Caco-2 (cell line): ENCODE measurements at regions not wholly inside any gene's neighbourhood (a gene's known extent, or its start where the extent isn't known, plus 50 kb on each side); places are given as distances from the start of the nearest gene placed in this dataset.

Experiments
- BruUV-seq: library from RNA; stranded (reverse); fragments of 400-500 nt; replicated peaks from 2 replicates; lab custom pipeline; 2021; lab: Mats Ljungman, UMichigan
- CTCF ChIA-PET: fragments of 300-600 bp; sonication (Branson Sonifier 250); formaldehyde crosslinking; loops from one replicate; lab custom pipeline; 2022; ENCODE audit warnings: antibody characterized with exemption; lab: Charles Lee
- POLR2A ChIA-PET: fragments of 300-600 bp; sonication (Branson Sonifier 250); formaldehyde crosslinking; loops from one replicate; lab custom pipeline; 2022; ENCODE audit warnings: antibody characterized with exemption; lab: Charles Lee
- DNase-seq, 2 experiments: peaks; one replicate each; pipeline versions ENCODE4 v3.0.0 to v3.0.0-alpha.2; 2020 to 2022
- H3K27me3 ChIP-seq: replicated peaks from 2 replicates; pipeline ENCODE4 v1.6.0; 2011; ENCODE audit warnings: low read length; ENCODE audit not compliant: control insufficient read depth, insufficient read depth
- H3K36me3 ChIP-seq: 2 replicates; pipeline ENCODE4 v1.5.1; 2011; ENCODE audit warnings: low read length; ENCODE audit not compliant: control insufficient read depth, insufficient read depth
- H3K4me1 ChIP-seq: fragments of 250-450 bp; sonication (Bioruptor Pico); 2 replicates; pipeline ENCODE4 v1.5.1; 2020; ENCODE audit warnings: mild to moderate bottlenecking
- H3K4me3 ChIP-seq: 2 replicates; pipeline ENCODE4 v1.5.1; 2011; ENCODE audit warnings: low read depth, mild to moderate bottlenecking, control low read depth, low read length
- H3K9me3 ChIP-seq: fragments of 250-450 bp; sonication (Bioruptor Pico); 2 replicates; pipeline ENCODE4 v1.5.1; 2020; ENCODE audit warnings: mild to moderate bottlenecking, moderate library complexity
- H3K27ac Mint-ChIP-seq: one replicate; pipeline ENCODE4 v1.8.0; 2022; ENCODE audit warnings: mixed read lengths; ENCODE audit not compliant: unreplicated experiment
- H3K27me3 Mint-ChIP-seq: one replicate; pipeline ENCODE4 v1.8.0; 2022; ENCODE audit warnings: mixed read lengths; ENCODE audit not compliant: insufficient read depth, unreplicated experiment
- H3K36me3 Mint-ChIP-seq: one replicate; pipeline ENCODE4 v1.8.0; 2022; ENCODE audit warnings: mild to moderate bottlenecking, mixed read lengths; ENCODE audit not compliant: insufficient read depth, unreplicated experiment
- H3K4me1 Mint-ChIP-seq: one replicate; pipeline ENCODE4 v1.8.0; 2022; ENCODE audit warnings: low read depth, mixed read lengths; ENCODE audit not compliant: unreplicated experiment
- H3K4me3 Mint-ChIP-seq: one replicate; pipeline ENCODE4 v1.8.0; 2022; ENCODE audit warnings: mild to moderate bottlenecking, moderate library complexity, mixed read lengths; ENCODE audit not compliant: unreplicated experiment
- H3K9me3 Mint-ChIP-seq: one replicate; pipeline ENCODE4 v1.8.0; 2022; ENCODE audit warnings: mixed read lengths; ENCODE audit not compliant: unreplicated experiment
- intact Hi-C: fragments of 100-400 bp; cut with micrococcal nuclease; formaldehyde crosslinking; loops from one replicate; pipeline ENCODE4 v1.10.0; 2022; ENCODE audit not compliant: unreplicated experiment
- TF ChIP-seq, protein P1 (sequence below), 2 experiments: fragments of 200-600 bp in 1 of 2; IDR thresholded peaks; 1 replicate in 1 of 2; 2 replicates in 1 of 2; pipeline versions ENCODE4 v1.5.1 to v1.8.0; 2011 to 2022; ENCODE audit warnings: antibody characterized with exemption in 1 of 2, control low read depth in 1 of 2, inconsistent platforms in 1 of 2, low read depth in 1 of 2, low read length in 1 of 2, mild to moderate bottlenecking in 1 of 2, moderate library complexity in 1 of 2; ENCODE audit not compliant: insufficient read depth in 1 of 2, severe bottlenecking in 1 of 2, unreplicated experiment in 1 of 2

DNA sequence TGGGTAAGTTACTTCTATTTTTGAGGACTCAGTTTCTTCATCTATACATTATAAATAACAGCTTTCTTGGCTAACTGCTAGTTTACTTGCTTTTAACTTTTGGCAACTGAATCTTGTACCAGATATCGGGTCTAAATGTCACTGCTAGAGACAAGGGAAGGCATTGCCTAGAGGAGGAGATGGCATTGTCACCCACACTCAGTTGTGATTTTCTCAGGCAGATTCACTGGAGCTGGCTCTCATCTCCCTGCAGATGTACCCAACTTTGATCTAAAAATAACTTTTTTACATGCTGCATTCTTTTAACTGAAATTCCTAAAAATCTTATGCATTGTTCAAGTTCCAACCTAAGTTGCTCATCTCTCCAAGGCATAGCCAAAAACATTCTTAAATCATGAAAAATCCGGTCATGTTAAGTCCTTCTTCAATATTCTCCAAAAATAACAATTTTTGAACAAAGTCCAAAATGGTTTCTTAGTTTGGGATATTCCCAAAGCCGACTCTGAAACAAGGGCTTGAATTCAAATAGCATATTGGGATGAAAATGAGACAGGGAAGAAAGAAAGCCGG lies 469.0 kb upstream of the BOD1L1 start:
- Histone ChIP-seq H3K36me3 (no peaks in the 10 kb centered on the region), H3K9me3 (no peaks in the 10 kb centered on the region), H3K4me3 (no peak overlapping the region), H3K4me1 (no peaks in the 10 kb centered on the region), H3K27me3 (no peaks in the 10 kb centered on the region; the same call in 1 of the 2 replicates)
- CTCF ChIA-PET: no interaction called here
- H3K4me3 Mint-ChIP-seq: no peak overlapping the region
- no TSS peak for BruUV-seq
- intact Hi-C loops: no loop called here
- no peaks in the 10 kb centered on the region for H3K36me3 Mint-ChIP-seq
- POLR2A ChIA-PET: no interaction called here
- no peak overlapping the region for H3K27ac Mint-ChIP-seq
- peaks cover 7% of the 10 kb centered on the region for H3K9me3 Mint-ChIP-seq
- H3K27me3 Mint-ChIP-seq: peaks cover 5% of the 10 kb centered on the region
- H3K4me1 Mint-ChIP-seq: no peaks in the 10 kb centered on the region
- DNase-seq: no peak
- TF ChIP-seq, protein P1, sequence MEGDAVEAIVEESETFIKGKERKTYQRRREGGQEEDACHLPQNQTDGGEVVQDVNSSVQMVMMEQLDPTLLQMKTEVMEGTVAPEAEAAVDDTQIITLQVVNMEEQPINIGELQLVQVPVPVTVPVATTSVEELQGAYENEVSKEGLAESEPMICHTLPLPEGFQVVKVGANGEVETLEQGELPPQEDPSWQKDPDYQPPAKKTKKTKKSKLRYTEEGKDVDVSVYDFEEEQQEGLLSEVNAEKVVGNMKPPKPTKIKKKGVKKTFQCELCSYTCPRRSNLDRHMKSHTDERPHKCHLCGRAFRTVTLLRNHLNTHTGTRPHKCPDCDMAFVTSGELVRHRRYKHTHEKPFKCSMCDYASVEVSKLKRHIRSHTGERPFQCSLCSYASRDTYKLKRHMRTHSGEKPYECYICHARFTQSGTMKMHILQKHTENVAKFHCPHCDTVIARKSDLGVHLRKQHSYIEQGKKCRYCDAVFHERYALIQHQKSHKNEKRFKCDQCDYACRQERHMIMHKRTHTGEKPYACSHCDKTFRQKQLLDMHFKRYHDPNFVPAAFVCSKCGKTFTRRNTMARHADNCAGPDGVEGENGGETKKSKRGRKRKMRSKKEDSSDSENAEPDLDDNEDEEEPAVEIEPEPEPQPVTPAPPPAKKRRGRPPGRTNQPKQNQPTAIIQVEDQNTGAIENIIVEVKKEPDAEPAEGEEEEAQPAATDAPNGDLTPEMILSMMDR (IDR thresholded peaks at IDR 0.05; ENCODE audit: insufficient read depth in 1 of 2, low read depth in 1 of 2, low read length in 1 of 2, severe bottlenecking in 1 of 2, unreplicated experiment in 1 of 2): no peak

- H3K4me1 Mint-ChIP-seq: no peaks in the 10 kb centered on the region
- Histone ChIP-seq H3K4me3 (no peak overlapping the region), H3K9me3 (no peaks in the 10 kb centered on the region), H3K27me3 (no peaks in the 10 kb centered on the region; the same call in 1 of the 2 replicates), H3K4me1 (no peaks in the 10 kb centered on the region), H3K36me3 (no peaks in the 10 kb centered on the region)
- no peaks in the 10 kb centered on the region for H3K36me3 Mint-ChIP-seq
- POLR2A ChIA-PET: no interaction called here
- intact Hi-C loops: no loop called here
- CTCF ChIA-PET: no interaction called here
- no TSS peak for BruUV-seq
- no peak overlapping the region for H3K27ac Mint-ChIP-seq
- peaks cover under 1% of the 10 kb centered on the region for H3K27me3 Mint-ChIP-seq
- H3K4me3 Mint-ChIP-seq: no peak overlapping the region
- TF ChIP-seq, protein P1 (IDR thresholded peaks at IDR 0.05; ENCODE audit: insufficient read depth in 1 of 2, low read depth in 1 of 2, low read length in 1 of 2, severe bottlenecking in 1 of 2, unreplicated experiment in 1 of 2): no peak
- H3K9me3 Mint-ChIP-seq: peaks cover 4% of the 10 kb centered on the region
- no peak for DNase-seq
These were observed 472.8 kb upstream of the BOD1L1 start for GRCh38 chr4:14100349-14100748.

GRCh38 chr4:14110407-14110806 lies 482.9 kb upstream of the BOD1L1 start:
- Histone ChIP-seq H3K4me3 (no peak overlapping the region), H3K36me3 (no peaks in the 10 kb centered on the region), H3K27me3 (no peaks in the 10 kb centered on the region), H3K4me1 (no peaks in the 10 kb centered on the region), H3K9me3 (no peaks in the 10 kb centered on the region)
- POLR2A ChIA-PET: no interaction called here
- peaks cover 5% of the 10 kb centered on the region for H3K9me3 Mint-ChIP-seq
- no peak overlapping the region for H3K4me3 Mint-ChIP-seq
- CTCF ChIA-PET: no interaction called here
- no TSS peak for BruUV-seq
- peaks cover 8% of the 10 kb centered on the region for H3K27me3 Mint-ChIP-seq
- H3K36me3 Mint-ChIP-seq: no peaks in the 10 kb centered on the region
- H3K4me1 Mint-ChIP-seq: no peaks in the 10 kb centered on the region
- no peak overlapping the region for H3K27ac Mint-ChIP-seq
- TF ChIP-seq, protein P1 (IDR thresholded peaks at IDR 0.05; ENCODE audit: insufficient read depth in 1 of 2, low read depth in 1 of 2, low read length in 1 of 2, severe bottlenecking in 1 of 2, unreplicated experiment in 1 of 2): no peak
- intact Hi-C loops: no loop called here
- DNase-seq: no peak
